ENCODE measurements at regions not wholly inside any gene's neighbourhood (a gene's known extent, or its start where the extent isn't known, plus 50 kb on each side); places are given as distances from the start of the nearest gene placed in this dataset.

DNA sequence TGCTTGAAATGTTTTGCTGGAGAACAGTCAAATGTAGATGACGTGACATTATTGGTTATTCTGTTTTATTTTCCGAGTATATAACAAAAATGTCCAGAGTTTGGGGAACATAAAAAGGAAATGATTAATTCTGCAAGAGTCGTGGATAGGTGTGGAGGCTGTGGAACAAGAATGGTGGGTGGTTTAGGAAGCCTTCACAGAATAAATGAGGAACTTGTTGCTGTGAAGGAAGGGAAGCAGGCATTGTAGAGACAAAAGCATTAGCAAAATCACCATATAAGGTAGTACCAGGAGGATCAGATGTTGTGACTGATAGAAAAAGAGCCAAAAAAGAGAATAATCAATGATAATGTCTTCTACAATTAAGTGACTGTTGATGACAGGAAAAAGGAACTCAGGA, 66.2 kb upstream of the CNTLN start:
- no peak overlapping the region for H3K27ac Mint-ChIP-seq
- Histone ChIP-seq H3K4me3 (ENCODE audit: low read length) (no peak overlapping the region), H3K9me3 (ENCODE audit: control insufficient read depth in 1 of 2, insufficient read depth in 1 of 2, low read length in 2 of 2) (peaks cover 0 to 10% of the 10 kb centered on the region in 2 experiments), H3K4me1 (ENCODE audit: insufficient read depth, low read length) (no peaks in the 10 kb centered on the region), H3K27ac (ENCODE audit: low read depth in 1 of 2, low read length in 2 of 2) (no peak overlapping the region), H3K36me3 (ENCODE audit: insufficient read depth, low read length) (no peaks in the 10 kb centered on the region), H3K27me3 (ENCODE audit: control insufficient read depth in 1 of 2, insufficient read depth in 2 of 2, low read length in 2 of 2) (no peaks in the 10 kb centered on the region)
- CTCF ChIA-PET = no interaction called here
- TF ChIP-seq, protein P1, sequence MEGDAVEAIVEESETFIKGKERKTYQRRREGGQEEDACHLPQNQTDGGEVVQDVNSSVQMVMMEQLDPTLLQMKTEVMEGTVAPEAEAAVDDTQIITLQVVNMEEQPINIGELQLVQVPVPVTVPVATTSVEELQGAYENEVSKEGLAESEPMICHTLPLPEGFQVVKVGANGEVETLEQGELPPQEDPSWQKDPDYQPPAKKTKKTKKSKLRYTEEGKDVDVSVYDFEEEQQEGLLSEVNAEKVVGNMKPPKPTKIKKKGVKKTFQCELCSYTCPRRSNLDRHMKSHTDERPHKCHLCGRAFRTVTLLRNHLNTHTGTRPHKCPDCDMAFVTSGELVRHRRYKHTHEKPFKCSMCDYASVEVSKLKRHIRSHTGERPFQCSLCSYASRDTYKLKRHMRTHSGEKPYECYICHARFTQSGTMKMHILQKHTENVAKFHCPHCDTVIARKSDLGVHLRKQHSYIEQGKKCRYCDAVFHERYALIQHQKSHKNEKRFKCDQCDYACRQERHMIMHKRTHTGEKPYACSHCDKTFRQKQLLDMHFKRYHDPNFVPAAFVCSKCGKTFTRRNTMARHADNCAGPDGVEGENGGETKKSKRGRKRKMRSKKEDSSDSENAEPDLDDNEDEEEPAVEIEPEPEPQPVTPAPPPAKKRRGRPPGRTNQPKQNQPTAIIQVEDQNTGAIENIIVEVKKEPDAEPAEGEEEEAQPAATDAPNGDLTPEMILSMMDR (IDR thresholded peaks at IDR 0.05) = no peak
- no peaks in the 10 kb centered on the region for H3K4me1 Mint-ChIP-seq (ENCODE audit: low read depth)
- no peaks in the 10 kb centered on the region for H3K36me3 Mint-ChIP-seq (ENCODE audit: low read depth)
- intact Hi-C loops (cut with DNase I, micrococcal nuclease) = loop anchor here in 1 of 2 experiments (10.0 kb wide), 1 partner anchor 396 kb away; no protein-coding TSS in a partner anchor
- DNase-seq (no peak), ATAC-seq (ENCODE audit: poor library complexity) (no peak)
- POLR2A ChIA-PET = no interaction called here
- no peaks in the 10 kb centered on the region for H3K27me3 Mint-ChIP-seq
- H3K4me3 Mint-ChIP-seq = no peak overlapping the region
- no peaks in the 10 kb centered on the region for H3K9me3 Mint-ChIP-seq

DNA sequence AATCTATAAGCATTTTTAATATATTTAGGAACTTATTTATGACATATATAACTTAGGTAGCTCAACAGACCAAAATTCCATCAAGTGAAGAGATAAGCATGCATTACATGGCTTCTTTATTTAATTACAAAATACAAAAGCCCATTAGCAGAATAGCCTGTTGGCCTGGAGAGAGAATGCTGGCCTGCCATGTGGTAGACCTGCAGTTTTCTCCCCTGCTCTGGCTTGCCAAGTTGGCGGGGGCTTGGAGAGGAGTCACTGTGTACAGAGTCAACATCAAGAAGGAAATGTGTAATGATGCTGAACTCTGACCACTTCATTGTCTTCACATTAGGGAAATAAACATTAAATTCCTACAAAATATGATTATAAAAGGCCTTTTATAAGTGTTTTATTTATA, 69.8 kb upstream of the CNTLN start:
- Histone ChIP-seq H3K4me1 (ENCODE audit: insufficient read depth, low read length) (no peaks in the 10 kb centered on the region), H3K4me3 (ENCODE audit: low read length) (no peak overlapping the region), H3K27me3 (ENCODE audit: control insufficient read depth in 1 of 2, insufficient read depth in 2 of 2, low read length in 2 of 2) (no peaks in the 10 kb centered on the region), H3K9me3 (ENCODE audit: control insufficient read depth in 1 of 2, insufficient read depth in 1 of 2, low read length in 2 of 2) (no peaks in the 10 kb centered on the region), H3K36me3 (ENCODE audit: insufficient read depth, low read length) (no peaks in the 10 kb centered on the region), H3K27ac (ENCODE audit: low read depth in 1 of 2, low read length in 2 of 2) (no peak overlapping the region)
- H3K4me1 Mint-ChIP-seq (ENCODE audit: low read depth) = no peaks in the 10 kb centered on the region
- ChIA-PET CTCF (no interaction called here), POLR2A (no interaction called here)
- no peaks in the 10 kb centered on the region for H3K9me3 Mint-ChIP-seq
- ATAC-seq (ENCODE audit: poor library complexity) (no peak), DNase-seq (no peak)
- no peak overlapping the region for H3K27ac Mint-ChIP-seq
- H3K36me3 Mint-ChIP-seq (ENCODE audit: low read depth) = no peaks in the 10 kb centered on the region
- TF ChIP-seq, protein P1 (IDR thresholded peaks at IDR 0.05) = no peak
- no peaks in the 10 kb centered on the region for H3K27me3 Mint-ChIP-seq
- H3K4me3 Mint-ChIP-seq = no peak overlapping the region
- intact Hi-C loops (cut with DNase I, micrococcal nuclease) = loop anchor here in 1 of 2 experiments (10.0 kb wide), 1 partner anchor 400 kb away; no protein-coding TSS in a partner anchor

DNA sequence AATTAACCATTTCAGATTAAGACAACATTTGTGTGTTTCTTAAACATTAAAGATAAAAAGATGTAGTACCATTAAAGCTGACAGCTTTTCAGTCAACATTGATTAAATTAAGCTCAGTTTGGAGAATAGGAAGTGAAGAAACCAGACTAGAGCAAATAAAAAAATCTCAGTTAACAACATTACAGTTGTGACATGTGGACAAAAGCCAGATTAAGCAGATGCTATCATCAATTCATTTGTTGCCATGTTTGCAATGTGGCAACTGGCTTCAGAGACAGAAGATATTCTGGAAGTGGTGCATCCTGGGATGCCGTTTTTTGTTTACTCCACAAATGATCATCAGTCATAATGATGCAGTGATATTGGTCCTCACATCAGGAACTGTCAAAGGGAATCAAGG, 70.3 kb upstream of the CNTLN start:
- ATAC-seq (ENCODE audit: poor library complexity) (no peak), DNase-seq (no peak)
- no peak overlapping the region for H3K27ac ChIP-seq (ENCODE audit: low read depth in 1 of 2, low read length in 2 of 2)
- no peaks in the 10 kb centered on the region for H3K36me3 ChIP-seq (ENCODE audit: insufficient read depth, low read length)
- intact Hi-C loops (cut with DNase I, micrococcal nuclease) = loop anchor here in 1 of 2 experiments (10.0 kb wide), 1 partner anchor 400 kb away; no protein-coding TSS in a partner anchor
- Mint-ChIP-seq H3K36me3 (ENCODE audit: low read depth) (no peaks in the 10 kb centered on the region), H3K9me3 (no peaks in the 10 kb centered on the region), H3K27ac (no peak overlapping the region), H3K27me3 (no peaks in the 10 kb centered on the region), H3K4me3 (no peak overlapping the region), H3K4me1 (ENCODE audit: low read depth) (no peaks in the 10 kb centered on the region)
- no peak overlapping the region for H3K4me3 ChIP-seq (ENCODE audit: low read length)
- ChIA-PET POLR2A (no interaction called here), CTCF (no interaction called here)
- no peaks in the 10 kb centered on the region for H3K27me3 ChIP-seq (ENCODE audit: control insufficient read depth in 1 of 2, insufficient read depth in 2 of 2, low read length in 2 of 2)
- TF ChIP-seq, protein P1 (IDR thresholded peaks at IDR 0.05) = no peak
- no peaks in the 10 kb centered on the region for H3K4me1 ChIP-seq (ENCODE audit: insufficient read depth, low read length)
- no peaks in the 10 kb centered on the region for H3K9me3 ChIP-seq (ENCODE audit: control insufficient read depth in 1 of 2, insufficient read depth in 1 of 2, low read length in 2 of 2)
